ENCODE measurements at regions not wholly inside any gene's neighbourhood (a gene's known extent, or its start where the extent isn't known, plus 50 kb on each side); places are given as distances from the start of the nearest gene placed in this dataset.
"Not testable (repeated sequence)": the region's sequence is repeated elsewhere in the genome, so short reads cannot be mapped to it uniquely, and the experiment has no call there.

DNA sequence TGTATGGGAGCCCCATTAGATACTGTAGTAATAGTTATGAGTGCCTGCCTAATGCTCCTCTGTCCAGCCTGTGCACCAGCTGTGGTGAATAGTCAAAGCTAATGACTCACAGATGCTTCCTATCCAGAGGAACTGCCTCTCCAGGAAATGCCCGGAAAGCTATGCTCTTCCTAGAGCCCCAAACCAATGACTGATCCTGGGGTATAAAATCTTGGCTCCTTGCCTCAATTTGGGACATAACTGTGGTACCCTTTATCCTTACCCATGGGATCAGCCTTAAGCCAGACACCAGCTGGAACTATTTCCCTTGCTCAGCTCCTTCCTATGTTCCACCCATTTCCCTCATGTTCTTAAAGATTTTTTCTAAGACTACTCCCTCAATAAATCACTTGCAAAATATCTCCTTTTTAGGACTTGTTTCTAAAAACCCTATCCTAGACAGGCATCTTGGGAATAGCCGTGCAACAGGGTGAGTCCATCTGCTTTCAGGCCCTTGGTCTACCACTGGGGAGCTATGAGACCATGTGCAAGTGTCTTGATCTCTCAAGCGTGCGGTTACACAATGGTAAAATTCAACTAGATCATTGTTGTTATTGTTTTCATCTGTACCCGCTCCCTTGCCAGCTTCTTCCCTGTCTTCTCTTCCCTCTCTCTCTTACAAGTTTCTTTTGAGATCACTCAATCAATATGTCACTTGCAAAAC lies 283.7 kb downstream of the BTBD3 start:
- DNase-seq (ENCODE audit: low read depth in 1 of 2, low spot score in 1 of 2), result no peak

DNA sequence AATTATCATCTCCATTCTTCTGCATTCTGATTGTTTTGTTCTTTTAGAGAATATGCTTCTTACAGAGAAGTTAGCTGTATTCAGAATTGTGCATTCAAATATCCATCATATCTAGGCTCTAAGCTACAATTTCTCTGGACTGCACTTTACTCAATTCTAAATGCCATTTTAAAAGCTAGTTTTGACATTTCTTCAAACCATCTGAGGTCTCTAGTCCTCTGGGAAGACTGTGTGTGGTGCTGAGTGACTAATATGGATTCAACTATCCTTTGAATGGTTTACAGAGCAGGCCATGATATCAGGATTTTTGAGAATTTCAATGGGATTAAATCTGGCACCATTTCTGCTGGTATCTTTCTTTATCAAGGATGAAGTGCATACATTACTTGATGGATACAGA lies 285.7 kb downstream of the BTBD3 start:
- no peak for DNase-seq (ENCODE audit: low read depth in 1 of 2, low spot score in 1 of 2)

- DNase-seq (ENCODE audit: low read depth in 1 of 2, low spot score in 1 of 2), result no peak
Measured at GRCh38 chr20:12203981-12204380, 286.3 kb downstream of the BTBD3 start.

GRCh38 chr20:12207875-12208274 lies 290.2 kb downstream of the BTBD3 start:
- DNase-seq (ENCODE audit: low read depth in 1 of 2, low spot score in 1 of 2), result no peak

DNA sequence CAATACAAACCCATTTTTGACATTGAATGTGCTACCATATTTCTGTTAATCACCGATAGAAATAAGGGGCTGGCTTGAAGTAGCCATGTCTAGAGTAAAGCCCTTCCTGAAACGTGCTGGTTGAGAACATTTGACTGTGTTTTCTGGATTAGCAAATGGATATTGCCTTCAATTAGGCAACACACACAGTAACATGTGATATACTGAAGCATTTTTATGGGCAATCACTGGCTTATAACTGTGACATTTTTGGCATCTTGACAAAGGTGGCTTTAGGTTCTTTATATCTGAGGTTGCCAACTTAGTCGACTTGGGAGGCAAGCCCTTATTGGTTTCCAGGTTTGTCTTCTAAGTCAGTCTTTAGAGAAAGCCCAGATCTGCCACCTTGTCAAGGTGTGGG lies 292.9 kb downstream of the BTBD3 start:
- DNase-seq (ENCODE audit: low read depth in 1 of 2, low spot score in 1 of 2), result no peak

DNA sequence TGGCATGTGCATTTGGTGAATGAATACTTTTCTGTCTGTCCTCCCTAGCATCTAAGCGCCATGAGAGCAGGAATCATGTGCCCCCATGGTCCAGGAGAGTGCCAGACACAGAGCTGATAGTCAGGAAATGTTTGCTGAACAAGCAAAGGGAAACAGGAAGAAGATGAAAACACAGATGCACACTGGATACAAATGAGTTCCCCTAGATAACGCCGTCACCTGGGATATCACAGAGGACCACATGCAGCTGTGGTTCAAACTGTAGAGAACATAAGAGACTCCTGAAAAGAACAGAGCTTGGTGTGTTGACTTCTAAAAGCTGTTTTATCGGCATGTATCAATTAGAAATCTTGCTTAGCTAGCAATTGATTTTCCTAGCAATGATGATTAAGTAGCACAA lies 293.7 kb downstream of the BTBD3 start:
- no peak for DNase-seq (ENCODE audit: low read depth in 1 of 2, low spot score in 1 of 2)

- DNase-seq (ENCODE audit: low read depth in 1 of 2, low spot score in 1 of 2), result no peak
Measured at GRCh38 chr20:12217382-12217781, 299.7 kb downstream of the BTBD3 start.

- no peak for DNase-seq (ENCODE audit: low read depth in 1 of 2, low spot score in 1 of 2)
Measured at GRCh38 chr20:12219798-12220197, 302.1 kb downstream of the BTBD3 start.

- DNase-seq (ENCODE audit: low read depth in 1 of 2, low spot score in 1 of 2), result no peak
Measured at GRCh38 chr20:12223057-12223456, 305.4 kb downstream of the BTBD3 start.

- DNase-seq (ENCODE audit: low read depth in 1 of 2, low spot score in 1 of 2), result no peak
Measured at GRCh38 chr20:12225898-12226297, 308.2 kb downstream of the BTBD3 start.

GRCh38 chr20:12229891-12230290 lies 312.2 kb downstream of the BTBD3 start:
- DNase-seq (ENCODE audit: low read depth in 1 of 2, low spot score in 1 of 2), result no peak

DNA sequence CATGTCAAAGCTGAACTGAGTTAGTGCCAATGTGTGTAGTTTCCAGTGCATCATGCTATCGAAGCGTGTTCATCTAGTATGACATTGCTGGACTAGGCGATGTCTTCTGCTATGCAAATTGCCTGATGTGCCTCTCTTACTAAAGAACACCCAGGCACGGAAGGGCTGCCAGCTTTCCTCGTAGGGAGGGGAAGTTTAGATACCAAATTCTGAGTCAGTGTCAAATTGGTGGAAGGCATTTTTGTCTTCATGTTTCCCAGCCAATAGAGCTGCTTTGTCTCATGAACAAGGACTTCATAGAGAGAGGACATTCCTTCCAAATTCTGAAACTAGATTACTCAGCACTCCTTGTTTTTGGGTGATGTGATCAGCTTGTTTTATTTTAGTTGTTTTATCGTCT lies 320.1 kb downstream of the BTBD3 start:
- DNase-seq (ENCODE audit: low read depth in 1 of 2, low spot score in 1 of 2), result no peak

GRCh38 chr20:12241065-12241464 lies 323.4 kb downstream of the BTBD3 start:
- no peak for DNase-seq (ENCODE audit: low read depth in 1 of 2, low spot score in 1 of 2)

GRCh38 chr20:12243327-12243726 lies 325.6 kb downstream of the BTBD3 start:
- no peak for DNase-seq (ENCODE audit: low read depth in 1 of 2, low spot score in 1 of 2)

DNA sequence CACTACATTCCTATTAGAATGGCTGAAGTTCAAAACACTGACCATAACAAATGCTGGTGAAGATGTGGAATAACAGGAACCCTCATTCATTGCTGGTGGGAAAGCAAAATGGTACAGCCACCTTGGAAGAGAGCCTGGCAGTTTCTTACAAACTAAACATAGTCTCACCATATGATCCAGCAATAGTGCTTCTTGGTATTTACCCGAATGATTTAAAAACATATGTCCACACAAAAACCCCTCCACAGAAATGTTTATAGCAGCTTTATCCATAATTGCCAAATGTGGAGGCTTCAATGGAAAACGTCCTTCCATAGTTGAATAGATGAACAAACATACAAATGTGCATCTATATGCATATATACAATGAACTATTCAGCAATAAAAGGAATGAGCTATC lies 330.8 kb downstream of the BTBD3 start:
- no peak for DNase-seq (ENCODE audit: low read depth in 1 of 2, low spot score in 1 of 2)

- not testable (repeated sequence) for DNase-seq (ENCODE audit: low read depth in 1 of 2, low spot score in 1 of 2)
Measured at GRCh38 chr20:12250661-12251060, 333.0 kb downstream of the BTBD3 start.

DNA sequence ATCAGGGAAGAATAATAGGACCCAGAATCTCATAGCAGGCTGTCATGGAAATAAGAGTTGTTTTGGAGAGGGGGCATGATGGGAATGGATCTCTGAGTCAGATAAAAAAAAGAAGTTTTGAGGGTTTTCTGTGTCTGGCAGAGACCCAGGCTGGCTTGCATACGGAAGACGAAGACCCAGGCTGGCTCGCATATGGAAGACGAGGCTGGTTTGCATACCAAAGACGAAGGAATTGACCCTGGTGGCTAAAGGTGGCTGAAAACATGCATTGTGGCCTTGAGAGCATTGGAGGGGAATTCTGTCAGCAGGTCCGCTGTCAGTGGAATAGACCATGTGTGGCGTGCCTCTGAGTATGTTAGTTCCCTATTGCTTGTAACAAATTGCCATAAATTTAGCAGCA lies 335.1 kb downstream of the BTBD3 start:
- DNase-seq (ENCODE audit: low read depth in 1 of 2, low spot score in 1 of 2), result no peak

- DNase-seq (ENCODE audit: low read depth in 1 of 2, low spot score in 1 of 2), result no peak
Measured at GRCh38 chr20:12255461-12255970, 337.8 kb downstream of the BTBD3 start.

DNA sequence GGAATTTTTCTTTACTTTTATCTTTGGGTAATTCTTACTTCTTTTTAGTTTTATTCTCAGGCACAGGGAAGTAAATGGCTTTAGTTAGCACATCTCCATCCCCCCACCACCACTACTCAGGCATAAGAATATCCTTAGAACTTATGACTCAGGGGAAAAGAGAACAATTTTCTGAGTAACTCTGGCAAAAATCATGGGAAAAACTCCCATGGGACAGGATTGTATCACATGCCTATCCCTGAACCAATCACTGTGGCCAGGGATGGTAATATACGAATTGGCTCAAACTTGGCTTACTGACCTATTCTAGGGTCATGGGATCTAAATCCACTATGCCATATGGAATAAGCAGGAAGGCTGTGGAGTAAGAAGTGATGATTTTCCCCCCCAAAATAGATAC lies 339.1 kb downstream of the BTBD3 start:
- DNase-seq (ENCODE audit: low read depth in 1 of 2, low spot score in 1 of 2), result no peak

DNA sequence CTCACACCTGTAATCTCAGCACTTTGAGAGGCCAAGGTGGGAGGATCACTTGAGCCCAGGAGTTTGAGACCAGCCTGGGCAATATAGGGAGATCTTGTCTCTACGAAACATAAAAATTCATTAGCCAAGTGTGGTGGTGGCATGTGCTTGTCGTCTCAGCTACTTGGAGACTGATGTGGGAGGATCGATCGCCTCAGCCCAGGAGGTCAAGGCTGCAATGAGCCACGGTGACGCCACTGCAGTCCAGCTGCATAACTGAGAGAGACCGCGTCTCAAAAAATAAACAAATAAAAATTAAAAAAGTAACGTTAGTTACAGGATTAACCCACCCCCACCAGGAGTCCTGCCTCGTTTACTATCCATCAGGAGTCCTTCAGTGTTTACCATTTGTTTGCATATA lies 345.1 kb downstream of the BTBD3 start:
- no peak for DNase-seq (ENCODE audit: low read depth in 1 of 2, low spot score in 1 of 2)

GRCh38 chr20:12264711-12265110 lies 347.0 kb downstream of the BTBD3 start:
- no peak for DNase-seq (ENCODE audit: low read depth in 1 of 2, low spot score in 1 of 2)

DNA sequence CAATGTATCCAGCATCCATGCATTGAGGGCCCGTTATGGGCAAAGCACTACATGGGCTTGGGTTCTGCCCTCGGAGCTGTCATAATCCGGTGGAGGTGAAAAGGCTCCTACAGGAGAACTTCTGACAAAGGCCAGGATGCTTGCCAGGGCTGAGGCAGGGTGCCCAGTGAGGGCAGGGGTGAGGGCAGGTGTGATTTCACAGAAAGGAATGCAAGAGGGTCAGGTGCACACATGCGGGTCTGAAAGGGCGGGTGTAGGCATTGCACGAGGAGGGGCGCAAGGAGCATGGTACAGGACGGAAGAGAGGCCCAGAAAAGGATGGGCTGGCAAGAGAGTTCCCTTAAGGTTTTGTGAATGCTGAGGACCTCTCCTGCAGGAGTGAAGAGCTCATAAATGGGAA lies 348.0 kb downstream of the BTBD3 start:
- DNase-seq (ENCODE audit: low read depth in 1 of 2, low spot score in 1 of 2), result no peak

- no peak for DNase-seq (ENCODE audit: low read depth in 1 of 2, low spot score in 1 of 2)
Measured at GRCh38 chr20:12269579-12269978, 351.9 kb downstream of the BTBD3 start.
